ENCODE measurements at regions not wholly inside any gene's neighbourhood (a gene's known extent, or its start where the extent isn't known, plus 50 kb on each side); places are given as distances from the start of the nearest gene placed in this dataset.

DNA sequence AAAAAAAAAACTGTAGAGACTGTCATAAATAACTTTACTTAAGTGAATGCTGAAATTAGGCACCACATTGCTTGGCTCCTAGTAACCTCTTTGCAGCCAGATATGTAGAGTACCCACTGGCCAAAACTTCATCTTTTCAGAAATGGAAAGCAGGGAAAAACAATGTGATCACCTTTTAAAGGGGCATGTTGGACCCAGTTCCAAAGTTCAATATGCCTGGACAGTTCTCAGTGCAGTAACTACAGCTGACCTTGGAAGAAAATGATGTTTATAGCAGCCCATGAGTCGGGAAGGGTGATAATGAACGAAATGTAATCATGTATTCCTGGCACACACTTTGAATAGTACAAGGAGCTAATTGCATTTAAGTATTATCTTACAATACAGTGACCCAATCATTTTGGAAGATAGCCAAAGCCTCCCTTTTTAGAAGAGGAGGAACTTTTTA, 93.6 kb upstream of the TAB2 start:
- no peak for FAIRE-seq
- Histone ChIP-seq H3K79me2 (ENCODE audit: control insufficient read depth, insufficient read depth, low read length) (no peaks in the 10 kb centered on the region), H3K9ac (ENCODE audit: control insufficient read depth, extremely low read depth, insufficient read depth, low read length) (no peak overlapping the region), H3K27me3 (ENCODE audit: control insufficient read depth, extremely low read depth, insufficient read depth, low read length) (no peaks in the 10 kb centered on the region), H3K9me1 (ENCODE audit: control insufficient read depth, extremely low read depth, insufficient read depth, low read length) (no peaks in the 10 kb centered on the region), H3K27ac (ENCODE audit: control insufficient read depth, insufficient read depth, low read length) (no peak overlapping the region), H3K36me3 (ENCODE audit: control insufficient read depth in 2 of 2, extremely low read depth in 1 of 2, insufficient read depth in 2 of 2, low read length in 2 of 2) (no peaks in the 10 kb centered on the region), H3K4me2 (ENCODE audit: control insufficient read depth, extremely low read depth, insufficient read depth, low read depth, low read length) (no peak overlapping the region), H2AFZ (ENCODE audit: control insufficient read depth, low read length) (no peak overlapping the region), H3K4me1 (ENCODE audit: control insufficient read depth, extremely low read depth, insufficient read depth, low read length) (no peaks in the 10 kb centered on the region), H3K4me3 (ENCODE audit: control insufficient read depth in 2 of 3, extremely low read depth in 1 of 3, insufficient read depth in 2 of 3, low read depth in 1 of 3, low read length in 3 of 3) (no peak overlapping the region), H3K9me3 (ENCODE audit: control insufficient read depth, low read depth, low read length) (no peaks in the 10 kb centered on the region), H4K20me1 (ENCODE audit: control insufficient read depth, extremely low read depth, insufficient read depth, low read length) (no peaks in the 10 kb centered on the region)
- DNase-seq (ENCODE audit: low read depth, low spot score) = no peak
- TF ChIP-seq, protein P1, sequence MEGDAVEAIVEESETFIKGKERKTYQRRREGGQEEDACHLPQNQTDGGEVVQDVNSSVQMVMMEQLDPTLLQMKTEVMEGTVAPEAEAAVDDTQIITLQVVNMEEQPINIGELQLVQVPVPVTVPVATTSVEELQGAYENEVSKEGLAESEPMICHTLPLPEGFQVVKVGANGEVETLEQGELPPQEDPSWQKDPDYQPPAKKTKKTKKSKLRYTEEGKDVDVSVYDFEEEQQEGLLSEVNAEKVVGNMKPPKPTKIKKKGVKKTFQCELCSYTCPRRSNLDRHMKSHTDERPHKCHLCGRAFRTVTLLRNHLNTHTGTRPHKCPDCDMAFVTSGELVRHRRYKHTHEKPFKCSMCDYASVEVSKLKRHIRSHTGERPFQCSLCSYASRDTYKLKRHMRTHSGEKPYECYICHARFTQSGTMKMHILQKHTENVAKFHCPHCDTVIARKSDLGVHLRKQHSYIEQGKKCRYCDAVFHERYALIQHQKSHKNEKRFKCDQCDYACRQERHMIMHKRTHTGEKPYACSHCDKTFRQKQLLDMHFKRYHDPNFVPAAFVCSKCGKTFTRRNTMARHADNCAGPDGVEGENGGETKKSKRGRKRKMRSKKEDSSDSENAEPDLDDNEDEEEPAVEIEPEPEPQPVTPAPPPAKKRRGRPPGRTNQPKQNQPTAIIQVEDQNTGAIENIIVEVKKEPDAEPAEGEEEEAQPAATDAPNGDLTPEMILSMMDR (optimal IDR thresholded peaks at IDR 0.05 in 1 of 3, IDR thresholded peaks at IDR 0.05 in 1 of 3, conservative IDR thresholded peaks at IDR 0.05 in 1 of 3; ENCODE audit: extremely low read depth in 1 of 3, insufficient read depth in 2 of 3, low read length in 3 of 3) = no peak
- no peak for TF ChIP-seq EZH2 (IDR thresholded peaks at IDR 0.05; ENCODE audit: low read length)
- dilution Hi-C loops (cut with MboI; ENCODE audit: extremely low pct_ligation_motif_present, low sequenced_read_pairs) = no loop called here

DNA sequence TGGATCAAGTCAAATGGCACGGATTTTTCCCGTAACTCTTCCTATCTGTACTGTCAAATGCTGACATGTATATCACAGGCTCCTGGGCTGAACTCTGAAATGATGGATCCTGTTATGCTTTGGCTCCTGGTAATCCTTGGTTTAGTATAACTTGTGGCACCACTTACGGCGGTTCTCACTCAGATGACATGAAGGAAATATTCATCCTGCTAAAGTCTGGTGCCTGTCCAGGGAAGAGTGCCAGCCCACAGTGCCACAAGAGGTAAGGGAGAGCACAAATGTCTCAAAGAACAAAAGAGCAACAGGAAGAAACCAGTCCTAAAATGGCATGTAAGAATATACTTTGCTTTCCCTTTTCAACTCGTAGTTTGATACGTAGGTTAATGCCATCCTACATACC, 93.1 kb upstream of the TAB2 start:
- H4K20me1 ChIP-seq (ENCODE audit: control insufficient read depth, extremely low read depth, insufficient read depth, low read length) = no peaks in the 10 kb centered on the region
- H3K79me2 ChIP-seq (ENCODE audit: control insufficient read depth, insufficient read depth, low read length) = no peaks in the 10 kb centered on the region
- dilution Hi-C loops (cut with MboI; ENCODE audit: extremely low pct_ligation_motif_present, low sequenced_read_pairs) = no loop called here
- no peak for FAIRE-seq
- no peaks in the 10 kb centered on the region for H3K9me3 ChIP-seq (ENCODE audit: control insufficient read depth, low read depth, low read length)
- peak overlapping the region; percentile 11 for H2AFZ ChIP-seq (ENCODE audit: control insufficient read depth, low read length)
- no peak overlapping the region for H3K27ac ChIP-seq (ENCODE audit: control insufficient read depth, insufficient read depth, low read length)
- no peak for DNase-seq (ENCODE audit: low read depth, low spot score)
- no peaks in the 10 kb centered on the region for H3K27me3 ChIP-seq (ENCODE audit: control insufficient read depth, extremely low read depth, insufficient read depth, low read length)
- no peaks in the 10 kb centered on the region for H3K36me3 ChIP-seq (ENCODE audit: control insufficient read depth in 2 of 2, extremely low read depth in 1 of 2, insufficient read depth in 2 of 2, low read length in 2 of 2)
- H3K9me1 ChIP-seq (ENCODE audit: control insufficient read depth, extremely low read depth, insufficient read depth, low read length) = no peaks in the 10 kb centered on the region
- H3K4me2 ChIP-seq (ENCODE audit: control insufficient read depth, extremely low read depth, insufficient read depth, low read depth, low read length) = no peak overlapping the region
- no peaks in the 10 kb centered on the region for H3K4me1 ChIP-seq (ENCODE audit: control insufficient read depth, extremely low read depth, insufficient read depth, low read length)
- no peak for TF ChIP-seq EZH2 (IDR thresholded peaks at IDR 0.05; ENCODE audit: low read length)
- TF ChIP-seq, protein P1 (optimal IDR thresholded peaks at IDR 0.05 in 1 of 3, IDR thresholded peaks at IDR 0.05 in 1 of 3, conservative IDR thresholded peaks at IDR 0.05 in 1 of 3; ENCODE audit: extremely low read depth in 1 of 3, insufficient read depth in 2 of 3, low read length in 3 of 3) = no peak
- no peak overlapping the region for H3K9ac ChIP-seq (ENCODE audit: control insufficient read depth, extremely low read depth, insufficient read depth, low read length)
- H3K4me3 ChIP-seq (ENCODE audit: control insufficient read depth in 2 of 3, extremely low read depth in 1 of 3, insufficient read depth in 2 of 3, low read depth in 1 of 3, low read length in 3 of 3) = no peak overlapping the region

Measured in keratinocyte (primary cell).